GM12878 (cell line): ENCODE measurements at regions not wholly inside any gene's neighbourhood (a gene's known extent, or its start where the extent isn't known, plus 50 kb on each side); places are given as distances from the start of the nearest gene placed in this dataset.

Experiments
- ATAC-seq: fragments of 200-7000 bp; cut with Tn5 transposase; 3 replicates; pipeline ENCODE4 v1.9.1; 2020; ENCODE audit warnings: mild to moderate bottlenecking, moderate library complexity
- BruUV-seq: library from RNA; stranded (reverse); fragments of 400-500 nt; replicated peaks from 2 replicates; lab custom pipeline; 2021; lab: Mats Ljungman, UMichigan
- CTCF ChIA-PET: fragments of 300-600 bp; sonication (Branson Sonifier 250); formaldehyde crosslinking; extraction: SDS; loops from one replicate; lab custom pipeline; 2021; ENCODE audit warnings: inconsistent platforms; lab: Yijun Ruan, JAX
- POLR2A ChIA-PET: fragments of 350-600 bp; formaldehyde crosslinking; extraction: SDS; loops from one replicate; lab custom pipeline; 2021; ENCODE audit warnings: inconsistent platforms; lab: Charles Lee
- RAD21 ChIA-PET: fragments of 300-600 bp; sonication (Branson Sonifier 250); formaldehyde crosslinking; loops from one replicate; lab custom pipeline; 2023; ENCODE audit warnings: antibody characterized with exemption; ENCODE audit not compliant: unreplicated experiment; lab: Charles Lee
- SMC1A ChIA-PET: fragments of 300-600 bp; sonication (Branson Sonifier 250); formaldehyde crosslinking; loops from one replicate; lab custom pipeline; 2023; ENCODE audit not compliant: unreplicated experiment, uncharacterized antibody; lab: Charles Lee
- DNase-seq: peaks from one replicate; pipeline ENCODE4 v3.0.0-alpha.2; 2011; ENCODE audit warnings: low read depth, low spot score
- FAIRE-seq: peaks from 3 replicates; lab custom pipeline; 2011; peaks lifted over from hg19 to GRCh38; lab: Jason Lieb, UNC
- H2AFZ ChIP-seq: 2 replicates; pipeline ENCODE4 v1.6.0; 2011; ENCODE audit warnings: low read depth, low read length, control low read depth; ENCODE audit not compliant: control insufficient read depth
- H3K27ac ChIP-seq: 2 replicates; pipeline ENCODE4 v1.5.1; 2011; ENCODE audit warnings: control low read depth; ENCODE audit not compliant: control insufficient read depth, insufficient read depth
- H3K27me3 ChIP-seq, 2 experiments: replicated peaks in 1 of 2; 2 replicates each; pipeline versions ENCODE4 v1.6.0 to v1.6.1; 2011; ENCODE audit warnings: low read length in 1 of 2; ENCODE audit not compliant: control insufficient read depth in 2 of 2, insufficient read depth in 2 of 2
- H3K36me3 ChIP-seq, 2 experiments: 2 replicates each; pipeline ENCODE4 v1.5.1; 2011; ENCODE audit warnings: low read length in 1 of 2; ENCODE audit not compliant: control insufficient read depth in 2 of 2, insufficient read depth in 2 of 2
- H3K4me1 ChIP-seq: 2 replicates; pipeline ENCODE4 v1.6.1; 2011; ENCODE audit warnings: mild to moderate bottlenecking, low read length, moderate library complexity, mixed read lengths; ENCODE audit not compliant: control insufficient read depth, insufficient read depth
- H3K4me2 ChIP-seq: 2 replicates; pipeline ENCODE4 v1.6.0; 2011; ENCODE audit warnings: control low read depth; ENCODE audit not compliant: control insufficient read depth, insufficient read depth
- H3K4me3 ChIP-seq: fragments of 200-600 bp; sonication (generic); 2 replicates; pipeline ENCODE4 v1.5.1; 2016
- H3K79me2 ChIP-seq: 2 replicates; pipeline ENCODE4 v1.6.0; 2011; ENCODE audit warnings: low read length; ENCODE audit not compliant: control insufficient read depth, insufficient read depth
- H3K9ac ChIP-seq: 2 replicates; pipeline ENCODE4 v1.8.0; 2011; ENCODE audit warnings: low read length, control low read depth, mixed read lengths; ENCODE audit not compliant: control insufficient read depth, insufficient read depth
- H3K9me3 ChIP-seq: replicated peaks from 3 replicates; pipeline ENCODE4 v1.5.1; 2011; ENCODE audit warnings: mild to moderate bottlenecking, low read length; ENCODE audit not compliant: control insufficient read depth, insufficient read depth
- H4K20me1 ChIP-seq: 2 replicates; pipeline ENCODE4 v1.6.0; 2011; ENCODE audit not compliant: control insufficient read depth, insufficient read depth
- BHLHE40 ChIP-seq, 2 experiments: fragments of 450-650 bp in 1 of 2; IDR thresholded peaks; 2 replicates each; pipeline ENCODE4 v1.6.1; 2011 to 2017; ENCODE audit warnings: low read depth in 2 of 2, borderline replicate concordance in 1 of 2, improper control_type of control experiment in 1 of 2, low read length in 1 of 2, mild to moderate bottlenecking in 1 of 2
- CREM ChIP-seq: IDR thresholded peaks from 2 replicates; pipeline ENCODE4 v1.6.1; 2014; ENCODE audit warnings: antibody characterized with exemption, low read depth
- ESRRA ChIP-seq: IDR thresholded peaks from 2 replicates; pipeline ENCODE4 v1.6.1; 2012; ENCODE audit warnings: mild to moderate bottlenecking, low read length, improper control_type of control experiment
- GABPA ChIP-seq: IDR thresholded peaks from 2 replicates; pipeline ENCODE4 v1.6.1; 2014; ENCODE audit warnings: antibody characterized with exemption, low read depth, mild to moderate bottlenecking, inconsistent platforms
- GATAD2B ChIP-seq: fragments of 450-650 bp; conservative IDR thresholded peaks from 2 replicates; pipeline ENCODE4 v1.6.1; 2017; ENCODE audit warnings: low read depth, mild to moderate bottlenecking, moderate library complexity
- IKZF2 ChIP-seq, 2 experiments: fragments of 450-650 bp; IDR thresholded peaks; 2 replicates each; pipeline ENCODE4 v1.6.1; 2017; ENCODE audit warnings: mild to moderate bottlenecking in 2 of 2, moderate library complexity in 2 of 2
- KLF5 ChIP-seq: fragments of 450-650 bp; IDR thresholded peaks from 2 replicates; pipeline ENCODE4 v1.6.1; 2014; ENCODE audit warnings: mild to moderate bottlenecking; ENCODE audit not compliant: partially characterized antibody
- MEF2A ChIP-seq: IDR thresholded peaks from 2 replicates; pipeline ENCODE4 v1.6.1; 2011; ENCODE audit warnings: low read depth, mild to moderate bottlenecking, low read length, moderate library complexity; ENCODE audit not compliant: insufficient read depth
- NFXL1 ChIP-seq: fragments of 450-650 bp; IDR thresholded peaks from 2 replicates; pipeline ENCODE4 v1.6.1; 2017; ENCODE audit warnings: antibody characterized with exemption, mild to moderate bottlenecking, borderline replicate concordance
- NFYB ChIP-seq: IDR thresholded peaks from 2 replicates; pipeline ENCODE4 v1.6.1; 2011; ENCODE audit warnings: low read depth, mild to moderate bottlenecking, low read length, improper control_type of control experiment, moderate library complexity; ENCODE audit not compliant: insufficient read depth
- NR2F1 ChIP-seq: fragments of 450-650 bp; conservative IDR thresholded peaks from 2 replicates; pipeline ENCODE4 v1.6.1; 2017; ENCODE audit warnings: mild to moderate bottlenecking
- SMARCA5 ChIP-seq: fragments of 450-650 bp; IDR thresholded peaks from 2 replicates; pipeline ENCODE4 v1.6.1; 2017; ENCODE audit warnings: mild to moderate bottlenecking
- STAT3 ChIP-seq: IDR thresholded peaks from 2 replicates; pipeline ENCODE4 v1.6.1; 2011; ENCODE audit warnings: low read depth, low read length, improper control_type of control experiment
- WRNIP1 ChIP-seq: IDR thresholded peaks from 2 replicates; pipeline ENCODE4 v1.6.1; 2011; ENCODE audit warnings: low read depth, low read length, improper control_type of control experiment, borderline replicate concordance
- YBX1 ChIP-seq: fragments of 450-650 bp; IDR thresholded peaks from 2 replicates; pipeline ENCODE4 v1.6.1; 2016; ENCODE audit warnings: antibody characterized with exemption
- WGBS: methylation state at CpG from one replicate; pipeline ENCODE4 v1.1.6; 2016; ENCODE audit warnings: low lambda C conversion rate; ENCODE audit not compliant: insufficient replicate concordance, insufficient coverage; ENCODE audit errors: missing lambda C conversion rate; 5-methylcytosine and 5-hydroxymethylcytosine counted together
- in situ Hi-C: fragments of 300-500 bp; cut with MboI; formaldehyde crosslinking; loops from 9 replicates; pipeline ENCODE4 v1.14.3; 2018; ENCODE audit warnings: mixed read lengths
- intact Hi-C: fragments of 100-400 bp; cut with micrococcal nuclease; formaldehyde crosslinking; loops from one replicate; pipeline ENCODE4 v1.14.2; 2022; ENCODE audit not compliant: unreplicated experiment
- TF ChIP-seq, protein P1 (sequence below): fragments of 150-350 bp; IDR thresholded peaks from 2 replicates; pipeline ENCODE4 v1.6.1; 2016; ENCODE audit warnings: low read depth, low read length
- TF ChIP-seq, protein P2 (sequence below): IDR thresholded peaks from 2 replicates; pipeline ENCODE4 v1.6.1; 2012; ENCODE audit warnings: low read depth, low read length, improper control_type of control experiment

DNA sequence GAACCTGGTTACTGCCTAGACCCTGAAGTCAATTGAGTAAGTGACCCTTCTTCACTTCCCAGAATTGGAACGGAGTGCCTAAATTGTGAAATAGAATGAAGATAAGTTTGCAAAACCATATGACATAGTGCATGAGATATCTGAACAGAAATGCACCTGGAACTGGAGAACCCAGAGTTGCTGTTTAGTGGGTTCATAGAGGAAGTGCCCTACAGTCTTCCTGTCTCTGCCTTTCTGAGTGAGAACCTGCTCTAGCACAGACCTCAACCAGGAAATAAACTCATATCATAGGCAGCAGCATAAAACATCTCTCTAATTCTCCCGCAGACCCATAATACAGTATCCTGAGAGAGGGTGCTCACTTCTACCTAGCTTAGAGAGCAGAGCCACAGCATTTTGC is 82.9 kb downstream of the EOMES start:
- no peak overlapping the region for H2AFZ ChIP-seq

DNA sequence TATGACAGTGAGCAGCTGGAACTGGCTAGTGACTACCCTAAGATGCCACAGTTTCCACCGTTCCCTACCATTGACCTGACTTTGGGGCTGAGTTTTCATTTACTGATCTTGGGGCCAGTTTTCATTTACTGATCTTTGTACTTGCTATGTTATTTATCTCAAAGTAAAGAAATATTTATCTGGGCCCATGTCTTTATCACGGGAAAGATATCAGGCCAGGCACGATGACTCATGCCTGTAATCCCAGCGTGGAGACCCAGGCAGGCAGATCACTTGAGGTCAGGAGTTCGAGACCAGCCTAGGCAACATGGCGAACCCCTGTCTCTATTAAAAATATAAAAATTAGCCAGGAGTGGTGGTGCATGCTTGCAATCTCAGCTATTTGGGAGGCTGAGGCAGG is 83.5 kb downstream of the EOMES start:
- WGBS, result 33% methylated on average over 6 of the region's 6 CpGs
- TF ChIP-seq, protein P1, sequence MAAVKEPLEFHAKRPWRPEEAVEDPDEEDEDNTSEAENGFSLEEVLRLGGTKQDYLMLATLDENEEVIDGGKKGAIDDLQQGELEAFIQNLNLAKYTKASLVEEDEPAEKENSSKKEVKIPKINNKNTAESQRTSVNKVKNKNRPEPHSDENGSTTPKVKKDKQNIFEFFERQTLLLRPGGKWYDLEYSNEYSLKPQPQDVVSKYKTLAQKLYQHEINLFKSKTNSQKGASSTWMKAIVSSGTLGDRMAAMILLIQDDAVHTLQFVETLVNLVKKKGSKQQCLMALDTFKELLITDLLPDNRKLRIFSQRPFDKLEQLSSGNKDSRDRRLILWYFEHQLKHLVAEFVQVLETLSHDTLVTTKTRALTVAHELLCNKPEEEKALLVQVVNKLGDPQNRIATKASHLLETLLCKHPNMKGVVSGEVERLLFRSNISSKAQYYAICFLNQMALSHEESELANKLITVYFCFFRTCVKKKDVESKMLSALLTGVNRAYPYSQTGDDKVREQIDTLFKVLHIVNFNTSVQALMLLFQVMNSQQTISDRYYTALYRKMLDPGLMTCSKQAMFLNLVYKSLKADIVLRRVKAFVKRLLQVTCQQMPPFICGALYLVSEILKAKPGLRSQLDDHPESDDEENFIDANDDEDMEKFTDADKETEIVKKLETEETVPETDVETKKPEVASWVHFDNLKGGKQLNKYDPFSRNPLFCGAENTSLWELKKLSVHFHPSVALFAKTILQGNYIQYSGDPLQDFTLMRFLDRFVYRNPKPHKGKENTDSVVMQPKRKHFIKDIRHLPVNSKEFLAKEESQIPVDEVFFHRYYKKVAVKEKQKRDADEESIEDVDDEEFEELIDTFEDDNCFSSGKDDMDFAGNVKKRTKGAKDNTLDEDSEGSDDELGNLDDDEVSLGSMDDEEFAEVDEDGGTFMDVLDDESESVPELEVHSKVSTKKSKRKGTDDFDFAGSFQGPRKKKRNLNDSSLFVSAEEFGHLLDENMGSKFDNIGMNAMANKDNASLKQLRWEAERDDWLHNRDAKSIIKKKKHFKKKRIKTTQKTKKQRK, result no peak
- TF ChIP-seq IKZF2 (IDR thresholded peaks at IDR 0.05) (no peak), ESRRA (no peak), WRNIP1 (no peak), YBX1 (no peak), NFXL1 (no peak), MEF2A (no peak), NR2F1 (no peak), CREM (no peak)
- TF ChIP-seq, protein P2, sequence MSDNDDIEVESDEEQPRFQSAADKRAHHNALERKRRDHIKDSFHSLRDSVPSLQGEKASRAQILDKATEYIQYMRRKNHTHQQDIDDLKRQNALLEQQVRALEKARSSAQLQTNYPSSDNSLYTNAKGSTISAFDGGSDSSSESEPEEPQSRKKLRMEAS, result no peak

More for the DNA sequence above, 82.9 kb downstream of the EOMES start:
- no peaks in the 10 kb centered on the region for H3K9me3 ChIP-seq
- no peaks in the 10 kb centered on the region for H4K20me1 ChIP-seq
- WGBS, result 28% methylated on average over 2 of the region's 2 CpGs
- H3K4me1 ChIP-seq, result no peaks in the 10 kb centered on the region; the same call in 1 of the 2 replicates
- no TSS peak for BruUV-seq
- RAD21 ChIA-PET, result no interaction called here
- in situ Hi-C loops, result no loop called here
- FAIRE-seq (no peak), DNase-seq (no peak), ATAC-seq (peak; percentile 27; the same call in 2 of the 3 replicates)
- no peak overlapping the region for H3K27ac ChIP-seq
- H3K36me3 ChIP-seq, result no peaks in the 10 kb centered on the region
- POLR2A ChIA-PET, result no interaction called here
- CTCF ChIA-PET, result no interaction called here
- TF ChIP-seq STAT3 (no peak), KLF5 (no peak), GABPA (no peak), GATAD2B (no peak), NFYB (no peak), BHLHE40 (IDR thresholded peaks at IDR 0.05; ENCODE audit: borderline replicate concordance in 1 of 2, low read depth in 2 of 2, low read length in 1 of 2) (no peak), SMARCA5 (no peak)
- TF ChIP-seq, protein P2, result no peak
- intact Hi-C loops, result no loop called here
- H3K4me2 ChIP-seq, result no peak overlapping the region
- H3K4me3 ChIP-seq, result no peak overlapping the region
- no peaks in the 10 kb centered on the region for H3K79me2 ChIP-seq
- SMC1A ChIA-PET, result no interaction called here
- H3K9ac ChIP-seq, result no peak overlapping the region
- H3K27me3 ChIP-seq, result no peaks in the 10 kb centered on the region; a peak in 1 of 4 replicates

More for the DNA sequence above, 83.5 kb downstream of the EOMES start:
- H2AFZ ChIP-seq, result no peak overlapping the region
- H3K27ac ChIP-seq, result no peak overlapping the region
- DNase-seq (no peak), ATAC-seq (no peak), FAIRE-seq (no peak)
- no TSS peak for BruUV-seq
- POLR2A ChIA-PET, result no interaction called here
- H4K20me1 ChIP-seq, result no peaks in the 10 kb centered on the region
- no peak overlapping the region for H3K9ac ChIP-seq
- RAD21 ChIA-PET, result no interaction called here
- no peak overlapping the region for H3K4me2 ChIP-seq
- CTCF ChIA-PET, result no interaction called here
- no peaks in the 10 kb centered on the region; the same call in 1 of the 2 replicates for H3K4me1 ChIP-seq
- intact Hi-C loops (no loop called here), in situ Hi-C loops (no loop called here)
- H3K4me3 ChIP-seq, result no peak overlapping the region
- no peaks in the 10 kb centered on the region for H3K36me3 ChIP-seq
- H3K79me2 ChIP-seq, result no peaks in the 10 kb centered on the region
- no peaks in the 10 kb centered on the region; a peak in 1 of 4 replicates for H3K27me3 ChIP-seq
- H3K9me3 ChIP-seq, result no peaks in the 10 kb centered on the region
- SMC1A ChIA-PET, result no interaction called here
